ENCODE measurements at regions not wholly inside any gene's neighbourhood (a gene's known extent, or its start where the extent isn't known, plus 50 kb on each side); places are given as distances from the start of the nearest gene placed in this dataset.
"Not testable (repeated sequence)": the region's sequence is repeated elsewhere in the genome, so short reads cannot be mapped to it uniquely, and the experiment has no call there.

DNA sequence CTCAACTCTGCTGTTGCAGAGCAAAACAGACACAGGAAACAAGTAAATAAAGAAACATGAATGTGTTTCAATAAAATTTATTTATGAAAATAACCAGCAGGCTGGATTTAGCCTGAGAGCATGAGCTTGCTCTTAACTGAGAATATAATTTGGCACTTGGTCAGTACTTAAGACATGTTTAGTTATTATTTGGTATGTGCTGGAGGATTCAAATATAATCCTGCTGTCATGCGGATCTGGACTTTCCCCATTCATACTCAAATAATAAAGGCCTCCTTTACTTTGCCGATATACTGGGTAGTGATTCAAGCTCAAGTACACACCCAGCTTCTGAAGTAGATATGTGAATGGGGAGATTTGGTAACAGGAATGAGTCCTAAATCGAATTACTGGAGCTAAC, 465.5 kb upstream of the HS3ST1 start:
- DNase-seq = no peak

DNA sequence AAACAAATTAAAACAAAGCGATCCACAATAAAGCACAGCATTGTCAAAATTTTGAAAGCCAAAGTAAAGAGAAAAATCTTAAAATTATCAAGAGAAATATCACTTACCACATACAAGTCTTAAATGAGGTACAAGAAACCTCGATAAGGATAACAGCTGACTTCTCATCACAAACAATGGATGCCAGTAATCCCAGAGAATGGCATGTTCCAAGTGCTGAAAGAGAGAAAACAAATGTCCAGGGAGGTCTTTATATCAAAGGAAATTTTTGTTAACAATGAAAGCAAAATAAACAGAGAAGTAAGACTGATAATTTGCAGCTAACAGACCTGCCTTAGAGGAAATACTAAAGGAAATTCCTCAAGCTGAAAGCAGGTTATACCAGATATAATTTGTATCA, 460.4 kb upstream of the HS3ST1 start:
- DNase-seq = no peak

DNA sequence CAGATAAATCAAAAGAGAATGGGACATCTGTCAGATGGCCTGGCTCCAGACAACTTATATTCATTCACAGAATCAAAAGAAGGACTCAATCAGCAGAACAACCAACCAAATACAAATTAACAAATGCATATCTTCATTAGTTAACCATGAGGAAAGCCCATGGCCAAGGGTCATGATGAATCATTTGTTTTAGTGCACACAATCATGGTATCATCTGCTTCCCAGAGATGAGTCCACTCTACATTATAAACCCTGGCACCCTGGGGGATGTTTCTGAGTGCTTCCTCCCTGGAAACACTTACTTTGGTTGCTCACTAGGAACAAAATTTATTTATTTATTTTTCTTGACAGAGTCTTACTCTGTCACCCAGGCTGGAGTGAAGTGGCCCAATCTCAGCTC, 453.3 kb upstream of the HS3ST1 start:
- DNase-seq = peak; percentile 26

DNA sequence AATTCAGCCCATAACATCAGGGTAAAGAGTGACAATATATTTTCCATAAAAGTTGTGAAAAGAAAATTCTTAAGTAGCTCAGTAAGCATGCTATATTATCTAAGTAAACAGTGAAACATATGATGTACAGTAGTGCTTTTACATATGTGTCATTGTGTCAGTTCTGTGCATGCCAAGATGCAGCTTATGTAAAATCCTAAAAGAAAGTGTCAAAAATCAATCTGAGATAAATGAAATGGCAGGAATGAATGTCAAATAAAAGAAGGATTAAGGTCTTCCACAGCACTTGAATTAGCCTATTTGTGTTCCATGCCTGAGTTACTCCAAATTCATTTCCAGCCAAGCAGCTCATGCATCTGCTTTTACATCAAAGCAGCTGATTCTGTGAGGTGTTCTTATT, 452.7 kb upstream of the HS3ST1 start:
- peak; percentile 55 for DNase-seq

DNA sequence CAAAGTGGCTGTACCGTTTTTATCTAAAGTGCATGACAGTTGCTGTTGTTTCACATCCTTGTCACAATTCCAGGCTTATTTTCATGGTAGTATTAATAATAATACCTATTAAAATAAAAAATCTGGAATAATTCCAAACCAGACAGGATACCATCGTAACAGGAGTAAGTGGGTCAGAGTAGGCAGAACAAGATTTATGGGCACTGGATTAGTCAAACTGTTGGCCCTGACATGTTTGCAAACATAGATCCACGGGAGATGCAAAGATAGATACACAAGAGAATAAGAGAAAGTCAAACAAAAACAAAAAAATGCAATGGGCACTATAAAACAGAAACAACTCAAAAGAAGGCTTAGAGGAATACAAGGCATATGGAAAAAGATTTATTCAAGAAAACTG, 449.5 kb upstream of the HS3ST1 start:
- peak; percentile 59 for DNase-seq

DNA sequence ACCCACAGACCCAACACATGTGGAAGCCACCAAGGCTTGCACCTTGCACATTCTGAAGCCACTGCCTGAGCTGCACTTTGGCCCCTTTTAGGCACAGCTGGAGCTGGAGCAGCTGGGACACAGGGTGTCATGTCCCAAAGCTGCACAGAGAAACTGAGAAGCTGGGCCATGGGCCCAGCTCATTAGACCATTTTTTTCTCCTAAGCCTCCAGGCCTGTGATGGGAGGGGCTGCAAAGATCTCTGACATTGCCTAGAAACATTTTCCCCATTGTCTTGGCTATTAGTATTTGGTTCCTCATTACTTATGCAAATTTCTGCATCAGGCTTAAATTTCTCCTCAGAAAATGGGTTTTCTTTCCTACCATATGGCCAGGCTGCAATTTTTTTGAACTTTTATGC, 447.4 kb upstream of the HS3ST1 start:
- DNase-seq = no peak

DNA sequence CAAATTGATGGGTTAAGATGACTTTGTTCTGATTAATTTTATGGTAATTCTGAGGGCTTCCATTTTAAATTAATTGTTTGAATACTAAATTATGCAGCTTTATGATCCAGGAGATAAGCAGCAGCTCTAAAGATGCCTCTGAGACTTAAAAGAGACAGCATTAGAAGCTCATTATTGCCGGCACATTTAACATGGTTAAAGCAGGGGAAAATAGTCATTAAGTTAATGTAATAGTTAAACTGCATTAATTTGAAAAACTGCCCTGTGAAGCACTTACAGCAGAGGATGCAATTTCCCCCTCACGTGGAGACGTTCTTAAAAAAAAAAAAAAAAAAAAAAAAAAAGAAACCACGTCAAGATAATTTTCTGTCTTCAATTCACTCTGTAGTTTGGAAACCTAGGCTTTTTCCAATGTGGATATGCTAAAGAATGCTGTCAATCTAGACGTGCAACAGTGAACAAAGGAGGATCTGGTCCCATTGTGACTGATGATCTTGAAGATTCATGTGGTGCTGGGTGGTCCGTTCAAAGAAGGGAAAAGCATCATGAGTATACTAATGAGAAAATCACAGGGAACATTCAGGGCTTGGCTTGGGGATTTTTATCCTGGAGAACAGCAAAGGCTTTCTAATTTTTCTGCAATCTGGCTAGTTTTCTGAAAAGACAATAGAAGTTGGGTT, 440.6 kb upstream of the HS3ST1 start:
- DNase-seq = no peak

DNA sequence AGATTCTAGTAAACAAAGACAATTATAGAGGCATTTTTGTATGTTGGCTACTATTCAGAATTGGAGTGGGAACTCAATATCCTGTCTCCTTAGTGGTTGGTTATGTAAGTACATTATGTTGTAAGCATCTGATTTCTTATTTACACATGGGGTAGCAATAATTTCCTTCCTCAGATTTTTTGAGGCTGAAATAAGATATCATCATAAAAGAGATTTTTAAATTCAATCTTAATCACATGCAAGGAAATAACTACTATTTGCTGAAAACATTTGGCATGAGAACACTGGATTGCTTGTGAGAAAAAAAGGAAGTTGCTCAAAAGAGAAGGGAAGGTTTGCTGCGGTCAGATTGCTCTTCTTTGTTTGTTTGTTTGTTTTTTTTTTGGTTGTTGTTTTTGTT, 437.7 kb upstream of the HS3ST1 start:
- DNase-seq = no peak

DNA sequence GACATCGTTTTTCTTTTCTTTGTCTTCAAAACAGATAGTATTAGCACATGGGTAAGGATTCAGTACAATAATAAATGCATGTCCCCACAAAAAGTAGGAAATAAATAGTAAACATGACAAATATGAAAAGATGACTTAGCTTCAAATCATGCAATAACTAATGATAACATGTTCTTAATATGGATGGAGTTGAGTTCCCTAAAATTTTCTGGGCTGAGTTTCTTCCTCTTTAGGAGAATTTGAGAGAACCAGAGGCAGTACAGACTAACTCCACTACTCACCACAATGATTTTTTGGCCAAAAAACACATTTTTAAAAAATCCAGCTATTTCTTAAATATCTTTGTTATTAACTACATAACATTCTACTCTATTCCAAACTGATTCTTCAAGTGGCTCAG, 432.3 kb upstream of the HS3ST1 start:
- no peak for DNase-seq

DNA sequence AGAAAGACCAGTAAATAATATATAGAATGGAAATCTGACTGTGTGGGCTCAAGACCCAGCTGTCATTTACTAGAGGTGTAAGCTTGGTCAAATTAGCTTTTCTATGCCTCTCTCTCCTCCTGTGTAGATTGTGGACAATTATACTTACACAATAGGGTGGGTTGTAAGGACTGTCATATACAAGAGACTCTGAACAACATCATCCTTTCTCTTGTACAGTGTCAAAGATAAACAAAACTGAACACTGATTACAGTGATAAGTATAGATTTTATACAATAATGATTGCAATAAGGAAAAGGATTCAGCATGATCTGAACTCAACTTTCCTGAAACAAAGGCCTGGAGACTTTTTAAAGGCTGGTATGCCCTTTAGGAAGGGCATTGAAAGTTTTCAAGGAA, 429.2 kb upstream of the HS3ST1 start:
- no peak for DNase-seq

DNA sequence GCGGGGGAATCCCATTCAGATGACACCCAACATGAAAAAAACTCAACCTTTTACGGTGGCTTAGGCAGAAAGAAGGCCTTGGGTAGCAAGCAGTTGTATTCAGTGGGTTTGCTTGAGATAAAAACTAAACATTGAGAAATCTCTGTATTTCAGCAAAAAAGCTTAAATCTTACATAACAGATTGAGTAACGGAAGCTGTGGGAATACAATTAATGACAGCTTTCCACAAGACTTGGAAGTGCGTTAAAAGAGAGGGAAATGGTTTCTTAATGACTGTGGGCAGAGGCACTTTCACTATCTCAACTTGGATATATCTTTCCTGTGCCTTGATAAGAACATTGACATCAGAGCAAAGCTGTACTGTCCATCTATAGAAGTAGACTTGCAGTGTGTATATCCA, 418.5 kb upstream of the HS3ST1 start:
- DNase-seq = no peak

DNA sequence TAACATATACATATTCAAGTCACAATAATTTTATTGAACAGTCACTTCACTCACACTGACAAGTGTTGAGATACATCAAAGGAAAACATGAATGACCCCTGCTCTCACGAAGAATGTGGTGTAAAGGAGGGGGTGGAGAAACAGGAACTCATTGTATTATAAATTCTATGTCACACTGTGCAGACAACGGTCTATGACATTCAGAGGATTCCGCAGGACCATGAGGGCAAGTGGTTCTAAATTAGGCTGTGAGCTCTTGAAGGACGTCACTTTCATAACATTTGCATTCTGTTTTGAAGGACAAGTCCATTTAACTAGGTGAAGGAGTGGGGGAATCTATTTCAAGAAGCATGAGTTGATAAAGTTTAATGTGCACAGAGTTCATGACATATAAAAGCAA, 415.2 kb upstream of the HS3ST1 start:
- DNase-seq = no peak

DNA sequence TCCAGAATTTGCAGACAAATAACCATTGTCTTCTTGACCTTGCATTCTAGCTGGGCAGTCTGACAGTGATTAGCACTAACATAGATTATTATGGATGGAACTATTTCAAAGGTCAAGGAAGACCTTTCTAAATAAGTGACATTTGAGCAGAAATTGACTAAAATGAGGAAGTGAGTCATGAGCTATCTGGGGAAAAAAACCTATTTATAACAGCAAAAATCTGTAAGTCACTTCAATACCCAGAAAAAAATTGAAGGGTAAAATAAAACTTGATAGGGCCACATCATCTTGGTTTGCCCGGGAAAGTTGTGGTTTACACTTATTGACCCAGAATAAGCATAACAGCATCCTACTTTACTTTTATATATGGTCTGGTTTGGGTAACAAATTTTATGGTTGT, 414.6 kb upstream of the HS3ST1 start:
- DNase-seq = peak; percentile 18

DNA sequence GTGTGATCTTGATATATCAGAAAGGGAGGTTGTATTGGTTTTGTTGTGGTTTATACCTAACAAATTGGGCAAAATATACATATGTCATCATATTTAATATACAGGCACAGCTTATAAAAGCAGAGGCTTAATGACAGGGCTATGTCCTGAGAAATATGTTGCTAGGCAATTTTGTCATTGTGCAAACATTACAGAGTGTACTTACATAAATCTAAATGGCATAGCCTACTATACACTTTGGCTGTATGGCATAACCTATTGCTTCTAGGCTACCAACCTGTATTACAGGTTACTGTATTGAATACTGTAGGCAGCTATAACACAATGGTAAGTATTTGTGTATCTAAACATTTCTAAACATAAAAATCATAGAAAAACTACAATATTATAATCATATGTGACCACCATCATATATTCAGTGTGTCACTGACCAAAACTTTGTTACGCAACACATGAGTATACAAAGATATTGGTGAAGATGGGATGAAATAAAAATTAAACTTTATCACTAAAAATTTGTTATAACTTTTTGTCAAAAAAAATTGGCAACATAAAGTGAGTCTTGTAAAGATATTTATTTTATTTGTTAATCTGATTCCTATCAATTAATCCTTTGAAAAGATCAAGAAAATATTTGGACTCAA, 414.0 kb upstream of the HS3ST1 start:
- DNase-seq = peak; percentile 95

DNA sequence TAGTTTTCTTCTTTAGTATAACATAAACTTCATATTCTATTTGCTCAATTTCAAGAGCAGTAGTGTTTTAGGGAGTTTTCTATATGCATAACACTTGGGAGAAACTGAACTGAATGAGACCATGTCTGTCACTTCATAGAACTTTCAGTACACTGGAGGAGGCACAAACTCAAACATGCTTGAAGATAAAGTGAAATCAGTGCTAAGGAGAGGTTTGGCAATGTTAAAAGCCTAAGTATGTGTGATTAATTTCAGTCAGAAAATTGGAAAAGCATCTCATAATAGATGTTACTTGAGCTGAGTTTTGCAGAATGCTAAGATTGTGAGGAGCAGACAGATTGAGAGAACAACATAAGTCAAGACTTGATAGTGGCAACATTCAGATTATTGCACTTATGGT, 411.2 kb upstream of the HS3ST1 start:
- DNase-seq = no peak

DNA sequence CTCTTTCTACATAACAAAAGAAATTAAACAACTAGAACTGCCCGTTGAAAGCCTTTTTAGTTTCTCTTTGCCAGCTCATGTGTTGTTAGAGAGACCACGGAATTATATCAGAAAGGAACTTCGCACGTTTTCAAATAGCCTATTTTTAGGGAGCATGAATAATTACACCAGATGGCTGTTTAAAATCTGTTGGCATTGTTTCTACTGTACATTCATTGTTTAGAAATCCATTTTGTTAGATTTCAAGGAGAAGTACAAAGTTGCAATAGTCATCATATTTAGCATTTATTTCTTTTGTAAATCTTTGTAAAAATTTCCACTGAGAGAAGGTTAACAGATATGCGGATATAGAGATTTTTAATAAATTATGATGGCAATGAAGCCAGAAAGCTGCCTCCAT, 403.0 kb upstream of the HS3ST1 start:
- no peak for DNase-seq

DNA sequence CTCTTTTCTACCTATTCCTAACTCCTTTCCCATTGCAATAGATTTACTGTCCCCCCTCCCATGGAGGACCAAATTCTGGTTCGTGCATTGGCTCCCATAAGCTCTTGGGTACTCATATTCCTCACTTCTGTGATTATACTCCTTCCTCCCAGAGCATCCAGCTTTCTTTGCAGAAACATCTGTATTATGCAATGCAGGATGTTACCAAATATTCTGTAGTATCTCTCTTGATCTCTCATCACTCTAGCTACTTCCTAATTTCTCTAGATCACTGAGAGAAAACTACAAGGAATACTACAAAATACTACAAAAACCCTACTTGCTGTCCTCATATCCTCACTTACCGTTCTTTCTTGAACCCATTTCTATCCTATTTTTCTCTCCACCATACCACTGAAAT, 395.9 kb upstream of the HS3ST1 start:
- no peak for DNase-seq

DNA sequence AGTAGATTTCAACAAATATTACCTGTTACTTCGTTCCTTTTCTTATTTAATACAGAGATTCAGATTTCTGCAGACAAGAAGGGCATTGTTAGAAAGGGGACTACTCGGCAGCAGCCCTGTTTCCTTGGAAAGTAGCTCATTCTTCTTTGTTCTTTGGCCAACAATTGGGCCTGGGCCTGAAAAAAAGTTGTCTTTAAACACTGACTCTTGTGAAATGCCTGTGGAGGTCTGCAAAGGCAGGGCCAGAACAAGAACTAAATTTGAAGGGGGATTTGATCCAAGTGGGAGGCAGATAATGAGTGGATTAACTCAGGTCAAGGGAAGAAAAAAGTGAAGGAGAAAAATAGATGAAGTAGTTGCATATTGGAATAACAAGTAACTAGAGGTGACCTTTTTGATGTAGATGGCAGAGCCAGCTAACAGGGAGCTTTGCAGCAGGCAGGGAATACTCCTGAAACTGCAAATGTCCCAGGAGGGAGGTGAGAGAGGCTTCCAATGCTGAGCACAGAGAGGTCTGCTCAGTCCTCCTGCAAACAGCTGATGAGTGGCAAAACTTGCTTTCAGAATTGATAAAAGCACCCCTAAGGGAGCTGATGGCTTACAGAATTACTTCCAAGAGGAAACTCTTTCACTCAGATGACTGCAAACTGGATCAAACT, 393.2 kb upstream of the HS3ST1 start:
- no peak for DNase-seq

DNA sequence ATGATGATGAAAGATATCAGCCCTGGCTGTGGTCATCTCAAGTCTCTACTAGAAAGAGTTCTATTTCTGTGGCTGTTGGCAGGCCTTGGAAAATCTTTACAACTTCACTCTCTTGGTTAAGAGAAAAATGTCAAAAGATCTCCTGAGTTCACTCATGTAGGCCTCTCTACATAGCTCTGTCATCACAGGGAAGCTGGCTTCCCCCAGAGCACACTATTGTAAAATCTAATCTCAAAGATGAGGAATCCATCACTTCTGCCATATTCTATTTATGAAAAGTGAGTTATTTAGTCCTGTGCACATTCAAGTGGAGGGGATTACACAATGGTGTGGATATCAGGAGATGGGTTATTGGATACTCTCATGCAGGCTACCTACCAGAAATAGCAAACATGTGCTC, 388.4 kb upstream of the HS3ST1 start:
- no peak for DNase-seq

DNA sequence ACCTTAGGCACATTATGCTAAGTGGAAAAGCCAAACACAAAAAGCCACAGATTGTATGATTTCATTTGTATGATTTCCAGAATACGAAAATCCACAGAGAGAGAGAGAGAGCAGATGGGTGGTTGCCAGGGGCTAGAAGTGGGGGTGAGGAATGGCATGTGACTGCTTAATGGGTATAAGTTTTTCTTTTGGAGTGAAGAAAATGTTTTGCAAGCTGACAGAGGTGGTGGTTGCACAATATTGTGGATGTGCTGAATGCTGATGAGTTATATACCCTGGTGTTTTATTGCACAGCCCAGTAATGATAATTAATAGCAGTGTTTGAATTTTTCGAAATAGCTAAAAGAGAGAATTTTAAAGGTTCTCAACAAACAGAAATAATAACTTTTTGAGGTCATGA, 386.1 kb upstream of the HS3ST1 start:
- no peak for DNase-seq

DNA sequence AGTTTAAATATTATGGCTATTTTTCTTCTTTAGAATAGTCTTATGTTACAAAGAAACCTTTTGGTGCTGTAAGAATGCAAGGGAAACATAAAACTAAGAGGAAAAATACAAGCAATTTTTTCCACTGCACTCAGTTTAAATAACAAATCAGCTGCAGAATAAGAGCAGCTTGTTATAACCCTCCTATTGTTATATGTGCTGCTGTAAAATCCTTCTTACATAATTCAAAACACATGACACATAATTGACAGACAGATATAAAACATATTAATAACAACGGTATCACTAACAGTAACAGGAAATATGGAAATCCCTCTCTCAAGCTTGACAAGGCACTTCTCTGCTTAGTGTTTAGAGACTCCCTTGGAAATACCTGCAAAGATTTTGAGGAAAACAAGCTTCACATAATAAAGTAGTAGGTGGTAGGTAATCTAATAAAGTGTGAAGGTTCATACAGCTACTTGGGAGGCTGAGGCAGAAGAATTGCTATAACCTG, 385.3 kb upstream of the HS3ST1 start:
- no peak for DNase-seq

DNA sequence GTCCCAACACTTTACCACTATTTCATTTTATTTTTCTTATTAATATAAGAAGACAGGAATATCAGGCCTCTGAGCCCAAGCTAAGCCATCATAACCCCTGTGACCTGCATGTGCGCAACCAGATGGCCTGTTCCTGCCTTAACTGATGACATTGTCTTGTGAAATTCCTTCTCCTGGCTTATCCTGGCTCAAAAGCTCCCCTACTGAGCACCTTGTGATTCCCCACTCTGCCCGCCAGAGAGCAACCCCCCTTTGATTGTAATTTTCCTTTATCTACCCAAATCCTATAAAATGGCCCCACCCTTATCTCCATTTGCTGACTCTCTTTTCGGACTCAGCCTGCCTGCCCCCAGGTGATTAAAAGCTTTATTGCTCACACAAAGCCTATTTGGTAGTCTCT, 382.8 kb upstream of the HS3ST1 start:
- DNase-seq = not testable (repeated sequence)

DNA sequence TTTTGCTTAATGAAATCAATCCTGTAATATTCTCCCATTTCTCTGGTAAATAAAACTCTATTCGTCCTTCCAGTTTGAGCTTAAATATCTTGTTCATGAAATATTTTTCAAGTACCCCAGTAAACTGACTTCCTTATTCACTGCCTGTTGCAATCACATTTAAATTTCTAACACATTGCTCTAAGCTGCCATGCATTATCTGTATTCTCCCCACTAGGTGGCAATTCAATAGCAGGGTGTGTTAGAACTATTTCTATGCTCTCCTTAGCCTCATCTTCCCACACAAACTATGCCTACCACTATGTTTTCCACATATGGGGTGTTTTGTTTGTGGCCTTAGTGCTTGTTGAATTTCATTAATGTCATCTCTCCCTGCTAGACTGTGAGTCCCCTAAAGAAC, 377.1 kb upstream of the HS3ST1 start:
- peak; percentile 79 for DNase-seq

Data from DMS53 (cell line).